CD4-positive, alpha-beta T cell (primary cell): ENCODE measurements at regions not wholly inside any gene's neighbourhood (a gene's known extent, or its start where the extent isn't known, plus 50 kb on each side); places are given as distances from the start of the nearest gene placed in this dataset.

Experiments used
- ATAC-seq: fragments of 200-7000 bp; cut with Tn5 transposase; one replicate; pipeline ENCODE4 v1.10.0; 2022; ENCODE audit warnings: mild to moderate bottlenecking; ENCODE audit not compliant: poor library complexity
- CTCF ChIA-PET: fragments of 350-600 bp; sonication (Branson Sonifier 250); formaldehyde crosslinking; loops from one replicate; lab custom pipeline; 2021; ENCODE audit warnings: antibody characterized with exemption, inconsistent platforms; lab: Charles Lee
- POLR2A ChIA-PET: fragments of 350-600 bp; sonication (Branson Sonifier 250); formaldehyde crosslinking; loops from one replicate; lab custom pipeline; 2021; ENCODE audit warnings: antibody characterized with exemption, inconsistent platforms; lab: Charles Lee
- DNase-seq, 14 experiments: peaks; one replicate each; pipeline ENCODE4 v3.0.0-alpha.2; 2013 to 2020; ENCODE audit warnings: mixed read lengths in 2 of 14
- H3K27ac ChIP-seq, 2 donors: one replicate each; pipeline versions ENCODE4 v1.5.1 to v1.7.0; 2013; ENCODE audit warnings: low read length in 2 of 2, low read depth in 1 of 2, mild to moderate bottlenecking in 1 of 2
- H3K27me3 ChIP-seq, 2 experiments: 1 replicate in 1 of 2; 2 replicates in 1 of 2; pipeline versions ENCODE4 v1.6.1 to v1.7.0; 2013; ENCODE audit warnings: low read length in 2 of 2, control low read depth in 1 of 2, mild to moderate bottlenecking in 1 of 2, moderate library complexity in 1 of 2; ENCODE audit not compliant: insufficient read depth in 2 of 2, control insufficient read depth in 1 of 2
- H3K36me3 ChIP-seq: one replicate; pipeline ENCODE4 v1.6.1; 2013; ENCODE audit warnings: low read length, control low read depth; ENCODE audit not compliant: insufficient read depth
- H3K4me1 ChIP-seq: one replicate; pipeline ENCODE4 v1.6.1; 2013; ENCODE audit warnings: low read length, control low read depth; ENCODE audit not compliant: insufficient read depth
- H3K4me3 ChIP-seq: one replicate; pipeline ENCODE4 v1.5.1; 2013; ENCODE audit warnings: mild to moderate bottlenecking, low read length, moderate library complexity
- H3K9me3 ChIP-seq, 2 experiments: 1 replicate in 1 of 2; 2 replicates in 1 of 2; pipeline versions ENCODE4 v1.6.1 to v1.7.0; 2013; ENCODE audit warnings: low read length in 2 of 2, mild to moderate bottlenecking in 2 of 2, control low read depth in 1 of 2, moderate library complexity in 1 of 2; ENCODE audit not compliant: control insufficient read depth in 1 of 2, insufficient read depth in 1 of 2
- H3K27ac Mint-ChIP-seq: one replicate; pipeline ENCODE4 v1.8.0; 2020; ENCODE audit warnings: mixed read lengths
- H3K27me3 Mint-ChIP-seq: one replicate; pipeline ENCODE4 v1.8.0; 2021; ENCODE audit warnings: mixed read lengths
- H3K36me3 Mint-ChIP-seq: one replicate; pipeline ENCODE4 v1.8.0; 2021; ENCODE audit warnings: low read depth, mixed read lengths
- H3K4me1 Mint-ChIP-seq: one replicate; pipeline ENCODE4 v1.8.0; 2021; ENCODE audit warnings: low read depth, mixed read lengths
- H3K4me3 Mint-ChIP-seq: one replicate; pipeline ENCODE4 v1.8.0; 2020; ENCODE audit warnings: mild to moderate bottlenecking, mixed read lengths
- H3K9me3 Mint-ChIP-seq: one replicate; pipeline ENCODE4 v1.8.0; 2020; ENCODE audit warnings: mixed read lengths
- intact Hi-C, 2 experiments: fragments of 100-400 bp; cut with DNase I in 1 of 2; cut with micrococcal nuclease in 1 of 2; formaldehyde crosslinking; loops; one replicate each; pipeline versions ENCODE4 v1.15.1 to v1.9.0; 2023 to 2025; cut with DNase I, micrococcal nuclease
- TF ChIP-seq, protein P1 (sequence below): fragments of 200-600 bp; IDR thresholded peaks from one replicate; pipeline ENCODE4 v1.8.0; 2022; ENCODE audit warnings: antibody characterized with exemption, mild to moderate bottlenecking

DNA sequence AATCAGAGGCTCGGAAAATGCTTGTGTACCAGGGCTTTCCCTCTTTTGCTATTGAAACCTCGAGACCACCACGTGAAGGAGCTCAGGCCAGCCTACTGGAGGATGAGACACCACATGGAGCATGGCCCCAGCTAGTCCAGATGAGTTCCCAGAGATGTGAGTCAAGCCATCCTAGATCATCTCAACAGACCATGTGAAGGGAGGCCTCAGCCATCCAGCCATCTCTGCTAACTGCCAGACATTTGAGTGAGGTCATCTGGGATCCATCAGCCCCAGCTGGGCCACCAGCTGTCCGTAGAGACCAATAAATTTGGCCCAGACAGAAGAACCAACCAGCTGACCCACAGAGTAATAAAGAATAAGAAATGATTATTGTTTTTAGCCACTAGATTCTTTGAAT lies 62.8 kb upstream of the PROK2 start:
- H3K27ac Mint-ChIP-seq = no peak overlapping the region
- Histone ChIP-seq H3K4me1 (no peaks in the 10 kb centered on the region), H3K4me3 (no peak overlapping the region), H3K9me3 (no peaks in the 10 kb centered on the region), H3K27me3 (no peaks in the 10 kb centered on the region), H3K27ac (no peak overlapping the region), H3K36me3 (no peaks in the 10 kb centered on the region)
- H3K4me1 Mint-ChIP-seq = no peaks in the 10 kb centered on the region
- H3K4me3 Mint-ChIP-seq = no peak overlapping the region
- TF ChIP-seq, protein P1, sequence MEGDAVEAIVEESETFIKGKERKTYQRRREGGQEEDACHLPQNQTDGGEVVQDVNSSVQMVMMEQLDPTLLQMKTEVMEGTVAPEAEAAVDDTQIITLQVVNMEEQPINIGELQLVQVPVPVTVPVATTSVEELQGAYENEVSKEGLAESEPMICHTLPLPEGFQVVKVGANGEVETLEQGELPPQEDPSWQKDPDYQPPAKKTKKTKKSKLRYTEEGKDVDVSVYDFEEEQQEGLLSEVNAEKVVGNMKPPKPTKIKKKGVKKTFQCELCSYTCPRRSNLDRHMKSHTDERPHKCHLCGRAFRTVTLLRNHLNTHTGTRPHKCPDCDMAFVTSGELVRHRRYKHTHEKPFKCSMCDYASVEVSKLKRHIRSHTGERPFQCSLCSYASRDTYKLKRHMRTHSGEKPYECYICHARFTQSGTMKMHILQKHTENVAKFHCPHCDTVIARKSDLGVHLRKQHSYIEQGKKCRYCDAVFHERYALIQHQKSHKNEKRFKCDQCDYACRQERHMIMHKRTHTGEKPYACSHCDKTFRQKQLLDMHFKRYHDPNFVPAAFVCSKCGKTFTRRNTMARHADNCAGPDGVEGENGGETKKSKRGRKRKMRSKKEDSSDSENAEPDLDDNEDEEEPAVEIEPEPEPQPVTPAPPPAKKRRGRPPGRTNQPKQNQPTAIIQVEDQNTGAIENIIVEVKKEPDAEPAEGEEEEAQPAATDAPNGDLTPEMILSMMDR = no peak
- ChIA-PET CTCF (no interaction called here), POLR2A (no interaction called here)
- intact Hi-C loops = no loop called here
- no peak for ATAC-seq
- no peaks in the 10 kb centered on the region for H3K36me3 Mint-ChIP-seq
- H3K9me3 Mint-ChIP-seq = no peaks in the 10 kb centered on the region
- no peaks in the 10 kb centered on the region for H3K27me3 Mint-ChIP-seq
- no peak for DNase-seq

DNA sequence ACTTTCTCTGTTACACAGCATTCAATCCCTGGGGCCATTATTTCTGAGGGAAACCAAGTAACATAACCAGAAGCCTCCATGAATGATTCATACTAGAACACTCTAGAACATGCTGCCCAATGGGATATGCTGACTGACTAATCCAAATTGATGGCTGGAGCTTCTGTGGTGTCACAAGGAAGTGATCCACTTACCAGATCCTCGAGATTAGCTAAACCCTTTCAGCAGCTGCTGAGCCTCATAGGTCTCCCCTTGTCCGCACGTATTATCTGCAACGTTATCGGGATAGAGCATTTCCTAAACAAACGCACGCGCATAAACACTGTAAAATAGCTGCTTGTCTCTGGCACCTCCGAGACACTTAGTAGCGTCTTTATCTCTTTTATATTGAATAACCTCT lies 61.2 kb upstream of the PROK2 start:
- Mint-ChIP-seq H3K4me3 (no peak overlapping the region), H3K4me1 (no peaks in the 10 kb centered on the region), H3K27me3 (no peaks in the 10 kb centered on the region), H3K9me3 (no peaks in the 10 kb centered on the region), H3K27ac (no peak overlapping the region), H3K36me3 (no peaks in the 10 kb centered on the region)
- TF ChIP-seq, protein P1 = no peak
- intact Hi-C loops = no loop called here
- ChIA-PET CTCF (no interaction called here), POLR2A (no interaction called here)
- no peak for DNase-seq
- Histone ChIP-seq H3K27ac (no peak overlapping the region), H3K36me3 (no peaks in the 10 kb centered on the region), H3K4me1 (no peaks in the 10 kb centered on the region), H3K27me3 (no peaks in the 10 kb centered on the region), H3K4me3 (no peak overlapping the region), H3K9me3 (no peaks in the 10 kb centered on the region)
- ATAC-seq = no peak

DNA sequence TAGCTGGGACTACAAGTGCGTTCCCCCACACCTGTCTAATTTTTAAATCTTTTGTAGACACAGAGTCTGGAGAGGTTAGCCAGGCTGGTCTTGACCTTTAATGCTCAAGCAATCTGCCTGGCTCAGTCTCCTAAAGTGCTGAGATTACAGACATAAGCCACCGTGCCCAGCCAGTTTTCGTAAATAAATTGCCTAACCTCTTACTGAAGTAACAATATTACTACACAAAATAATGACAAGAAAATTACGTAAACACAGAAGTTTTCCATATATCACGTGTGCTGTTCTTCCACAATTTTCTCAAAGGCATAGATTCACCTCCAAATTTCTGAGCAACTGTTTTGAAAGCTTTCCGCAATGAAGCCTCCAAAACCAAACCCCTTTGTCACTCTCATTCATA lies 58.1 kb upstream of the PROK2 start:
- CTCF ChIA-PET = no interaction called here
- H3K9me3 ChIP-seq = no peaks in the 10 kb centered on the region

More for the DNA sequence above, 58.1 kb upstream of the PROK2 start:
- H3K27me3 Mint-ChIP-seq = no peaks in the 10 kb centered on the region
- no peaks in the 10 kb centered on the region for H3K36me3 Mint-ChIP-seq
- ATAC-seq (no peak), DNase-seq (peak in 1 of 14 experiments; percentile 4)
- H3K9me3 Mint-ChIP-seq = no peaks in the 10 kb centered on the region
- Histone ChIP-seq H3K36me3 (no peaks in the 10 kb centered on the region), H3K4me1 (no peaks in the 10 kb centered on the region), H3K27ac (no peak overlapping the region), H3K4me3 (no peak overlapping the region), H3K27me3 (no peaks in the 10 kb centered on the region)
- no peaks in the 10 kb centered on the region for H3K4me1 Mint-ChIP-seq
- POLR2A ChIA-PET = no interaction called here
- intact Hi-C loops = no loop called here
- TF ChIP-seq, protein P1 = no peak
- H3K27ac Mint-ChIP-seq = no peak overlapping the region
- no peak overlapping the region for H3K4me3 Mint-ChIP-seq
